AG09309 (cell line): ENCODE measurements at regions not wholly inside any gene's neighbourhood (a gene's known extent, or its start where the extent isn't known, plus 50 kb on each side); places are given as distances from the start of the nearest gene placed in this dataset.

Source experiments
- DNase-seq: peaks from one replicate; pipeline ENCODE4 v3.0.0-alpha.2; 2010; ENCODE audit warnings: low read depth
- H3K4me3 ChIP-seq: 2 replicates; pipeline ENCODE4 v1.5.1; 2011; ENCODE audit warnings: mild to moderate bottlenecking, low read depth, low read length, moderate library complexity; ENCODE audit not compliant: control insufficient read depth
- CTCF ChIP-seq: IDR thresholded peaks from 2 replicates; pipeline ENCODE4 v1.5.1; 2011; ENCODE audit warnings: mild to moderate bottlenecking, low read depth, low read length, inconsistent platforms; ENCODE audit not compliant: insufficient read depth, control insufficient read depth; ENCODE audit errors: missing control alignments

DNA sequence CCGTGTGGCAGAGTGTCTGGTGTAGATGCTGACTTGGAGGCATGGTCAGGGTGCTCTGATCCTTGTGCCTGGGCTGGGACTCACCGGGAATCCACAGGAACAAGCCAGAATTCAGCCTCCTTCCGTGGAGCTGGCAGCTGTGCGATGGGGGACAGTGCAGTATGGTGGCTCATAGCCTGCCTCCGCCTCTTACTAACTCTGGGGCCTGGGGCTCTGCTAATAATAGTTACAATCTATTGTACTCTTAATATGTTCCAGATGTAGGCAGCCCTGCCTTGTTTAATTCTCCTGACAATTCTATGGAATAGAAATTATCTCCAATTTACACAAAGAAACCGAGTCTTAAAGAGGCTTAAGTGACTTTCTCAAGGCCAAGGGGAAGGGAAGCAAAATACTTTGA, 77.6 kb downstream of the PCDH1 start:
- DNase-seq: no peak
- H3K4me3 ChIP-seq: no peak overlapping the region
- no peak for TF ChIP-seq CTCF

DNA sequence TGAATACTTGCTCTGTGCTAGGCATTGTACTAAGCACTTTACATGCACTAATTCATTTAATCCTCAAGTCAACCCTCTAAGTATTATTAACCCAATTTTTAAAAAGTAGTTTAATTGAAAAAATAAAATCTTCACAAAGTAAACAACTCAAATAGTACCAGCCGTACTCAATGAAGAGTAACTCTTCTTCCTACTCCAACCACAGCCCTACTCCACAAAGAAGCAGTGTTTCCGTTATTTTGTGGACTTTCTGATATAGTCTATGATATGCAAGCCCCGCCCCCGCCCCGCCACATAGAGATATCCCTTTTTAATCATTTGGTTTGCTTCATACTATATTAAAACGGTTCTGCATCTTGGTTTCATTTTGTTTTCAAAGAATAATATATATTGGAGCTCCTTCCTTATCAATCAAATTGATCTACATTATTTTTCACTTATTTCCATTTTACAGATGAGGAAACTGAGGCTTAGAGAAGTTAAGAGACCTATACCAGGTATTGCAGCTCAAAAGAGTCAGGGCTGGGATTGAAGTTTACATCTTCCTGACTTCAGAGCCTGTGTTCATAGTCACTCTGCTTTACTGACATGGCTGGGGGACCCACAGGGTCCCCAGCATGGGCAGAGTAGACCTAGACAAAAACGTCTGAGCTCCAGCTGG, 78.6 kb downstream of the PCDH1 start:
- no peak for DNase-seq
- no peak overlapping the region for H3K4me3 ChIP-seq
- no peak for TF ChIP-seq CTCF

DNA sequence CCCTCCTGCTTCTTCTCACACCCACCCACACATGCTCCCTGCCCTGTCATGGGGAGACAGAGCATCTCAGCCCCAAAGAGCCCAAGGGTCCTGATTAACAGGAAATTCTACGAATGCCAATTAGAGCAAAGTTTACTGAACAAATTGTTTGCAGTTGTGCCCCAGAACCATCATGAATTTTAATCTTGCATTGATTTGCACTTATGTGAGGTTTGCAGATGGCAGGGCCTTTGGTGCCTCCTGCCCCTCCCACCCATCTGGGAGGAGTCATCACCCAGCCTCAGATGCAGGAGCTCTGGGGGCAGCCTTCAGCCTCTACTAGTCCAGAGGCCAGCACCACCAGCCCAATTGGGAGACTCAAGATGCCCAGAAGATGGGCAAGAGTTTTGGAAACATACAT, 80.8 kb downstream of the PCDH1 start:
- no peak for TF ChIP-seq CTCF
- H3K4me3 ChIP-seq: no peak overlapping the region
- DNase-seq: no peak

DNA sequence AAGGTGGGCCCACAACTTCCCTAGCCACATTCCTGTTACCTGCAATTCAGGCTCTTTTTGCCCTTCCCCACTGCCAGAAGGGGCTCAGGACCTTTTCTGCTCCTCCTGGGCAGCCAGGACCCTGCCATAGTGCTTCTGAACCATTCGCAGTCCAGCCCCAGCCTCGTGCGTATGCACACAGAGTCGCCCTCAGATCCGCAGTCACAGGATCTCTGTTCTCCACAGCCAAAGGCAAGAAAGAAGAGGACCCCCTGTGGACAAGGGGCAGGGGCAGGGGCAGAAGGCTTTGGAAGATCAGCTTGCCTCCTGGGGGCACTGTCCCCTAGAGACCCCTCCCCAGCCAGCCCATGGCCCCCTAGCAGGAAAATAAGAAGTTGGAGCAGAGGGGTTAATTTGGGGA, 82.8 kb downstream of the PCDH1 start:
- H3K4me3 ChIP-seq: no peak overlapping the region
- no peak for DNase-seq
- TF ChIP-seq CTCF: no peak

DNA sequence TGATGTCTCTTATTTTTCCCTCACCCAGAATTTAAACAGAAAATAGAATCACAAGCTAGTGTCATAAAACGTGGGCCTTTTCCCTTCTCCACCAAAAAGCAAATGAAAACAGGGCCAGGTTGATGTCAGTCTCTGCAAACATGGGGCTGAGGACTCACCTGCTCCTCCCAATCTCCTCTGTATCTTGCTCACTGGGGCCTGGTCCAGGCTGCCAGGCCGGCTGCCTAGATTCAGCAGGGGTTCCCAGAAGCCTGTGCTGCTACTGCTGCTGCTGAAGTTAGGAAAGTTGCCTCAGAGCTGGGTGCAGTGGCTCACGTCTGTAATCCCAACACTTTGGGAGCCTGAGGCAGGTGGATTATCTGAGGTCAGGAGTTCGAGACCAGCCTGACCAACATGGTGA, 84.3 kb downstream of the PCDH1 start:
- no peak overlapping the region for H3K4me3 ChIP-seq
- DNase-seq: no peak
- TF ChIP-seq CTCF: no peak

DNA sequence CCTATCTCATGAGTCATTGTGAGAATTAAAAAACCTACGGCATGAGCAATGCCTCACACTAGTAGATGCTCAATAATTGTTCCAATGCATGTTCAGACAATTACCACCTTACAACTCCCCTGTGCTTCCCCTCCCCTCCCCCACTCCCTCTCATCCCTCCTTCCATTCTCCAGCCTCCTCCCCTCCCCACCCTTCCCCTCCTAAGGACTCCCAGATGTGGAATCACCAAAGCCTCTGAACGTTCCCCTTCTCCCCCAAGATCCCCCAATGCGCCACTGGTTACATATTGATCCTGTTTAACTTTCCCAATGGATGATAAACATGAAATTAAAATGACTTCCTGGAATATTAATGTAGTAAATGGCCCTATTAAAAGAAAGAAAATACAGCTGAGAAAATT, 84.8 kb downstream of the PCDH1 start:
- H3K4me3 ChIP-seq: no peak overlapping the region
- no peak for DNase-seq
- no peak for TF ChIP-seq CTCF

- TF ChIP-seq CTCF: no peak
- DNase-seq: no peak
- no peak overlapping the region for H3K4me3 ChIP-seq
Observed at GRCh38 chr5:141790630-141791029, 87.6 kb downstream of the PCDH1 start.
